ENCODE measurements at regions not wholly inside any gene's neighbourhood (a gene's known extent, or its start where the extent isn't known, plus 50 kb on each side); places are given as distances from the start of the nearest gene placed in this dataset.

GRCh38 chr5:78724061-78724460 is 75.5 kb upstream of the LHFPL2 start:
- no peak for TF ChIP-seq MYC (IDR thresholded peaks at IDR 0.05; ENCODE audit: low read depth, low read length)
- TF ChIP-seq CTCF (IDR thresholded peaks at IDR 0.05; ENCODE audit: low read depth, low read length) = no peak
- no peak for TF ChIP-seq POLR2A (IDR thresholded peaks at IDR 0.05; ENCODE audit: extremely low read depth, insufficient read length)
- no peak for TF ChIP-seq MAX (IDR thresholded peaks at IDR 0.05; ENCODE audit: low read depth, low read length)
